CD4-positive, alpha-beta T cell treated with Interleukin-10 for 1 hour (primary cell): ENCODE measurements at regions not wholly inside any gene's neighbourhood (a gene's known extent, or its start where the extent isn't known, plus 50 kb on each side); places are given as distances from the start of the nearest gene placed in this dataset.

Source experiments
- DNase-seq: peaks from one replicate; pipeline ENCODE4 v3.0.0-alpha.2; 2020

- no peak for DNase-seq
These were observed 402.1 kb downstream of the ZNF536 start for GRCh38 chr19:30774252-30774766.

GRCh38 chr19:30762651-30763050 is 390.5 kb downstream of the ZNF536 start:
- no peak for DNase-seq

GRCh38 chr19:30760014-30760413 is 387.8 kb downstream of the ZNF536 start:
- DNase-seq = no peak

- DNase-seq = no peak
These were observed 385.8 kb downstream of the ZNF536 start for GRCh38 chr19:30757837-30758617.

- no peak for DNase-seq
These were observed 385.1 kb downstream of the ZNF536 start for GRCh38 chr19:30757104-30757836.

- DNase-seq = no peak
These were observed 383.4 kb downstream of the ZNF536 start for GRCh38 chr19:30755581-30755980.

- DNase-seq = no peak
These were observed 382.0 kb downstream of the ZNF536 start for GRCh38 chr19:30754162-30754561.

GRCh38 chr19:30752876-30753275 is 380.7 kb downstream of the ZNF536 start:
- DNase-seq = no peak

GRCh38 chr19:30752201-30752600 is 380.0 kb downstream of the ZNF536 start:
- no peak for DNase-seq

GRCh38 chr19:30745476-30745985 is 373.3 kb downstream of the ZNF536 start:
- DNase-seq = no peak

GRCh38 chr19:30744741-30745475 is 372.7 kb downstream of the ZNF536 start:
- DNase-seq = no peak

- DNase-seq = no peak
These were observed 371.5 kb downstream of the ZNF536 start for GRCh38 chr19:30743702-30744101.

- DNase-seq = no peak
These were observed 370.8 kb downstream of the ZNF536 start for GRCh38 chr19:30743011-30743410.

GRCh38 chr19:30742406-30742938 is 370.3 kb downstream of the ZNF536 start:
- DNase-seq = no peak

GRCh38 chr19:30741566-30741965 is 369.4 kb downstream of the ZNF536 start:
- DNase-seq = no peak

- DNase-seq = no peak
These were observed 367.2 kb downstream of the ZNF536 start for GRCh38 chr19:30739394-30739793.

- DNase-seq = no peak
These were observed 365.9 kb downstream of the ZNF536 start for GRCh38 chr19:30738047-30738446.

- DNase-seq = no peak
These were observed 362.5 kb downstream of the ZNF536 start for GRCh38 chr19:30734669-30735068.

- no peak for DNase-seq
These were observed 361.8 kb downstream of the ZNF536 start for GRCh38 chr19:30733826-30734550.

GRCh38 chr19:30731591-30731990 is 359.4 kb downstream of the ZNF536 start:
- DNase-seq = no peak

GRCh38 chr19:30729451-30729850 is 357.3 kb downstream of the ZNF536 start:
- DNase-seq = no peak

- DNase-seq = no peak
These were observed 350.6 kb downstream of the ZNF536 start for GRCh38 chr19:30722761-30723160.
